Fibroblast of pulmonary artery (primary cell): ENCODE measurements at regions not wholly inside any gene's neighbourhood (a gene's known extent, or its start where the extent isn't known, plus 50 kb on each side); places are given as distances from the start of the nearest gene placed in this dataset.

Experiments used
- DNase-seq: peaks from one replicate; pipeline ENCODE4 v3.0.0-alpha.2; 2010; ENCODE audit warnings: low read depth
- H3K4me3 ChIP-seq: replicated peaks from 2 replicates; pipeline ENCODE4 v1.5.1; 2011; ENCODE audit warnings: low read depth, mild to moderate bottlenecking, control low read depth, low read length, moderate library complexity
- TF ChIP-seq, protein P1 (sequence below): IDR thresholded peaks from 2 replicates; pipeline ENCODE4 v1.5.1; 2011; ENCODE audit warnings: mild to moderate bottlenecking, control low read depth, low read length, inconsistent platforms; ENCODE audit errors: missing control alignments

DNA sequence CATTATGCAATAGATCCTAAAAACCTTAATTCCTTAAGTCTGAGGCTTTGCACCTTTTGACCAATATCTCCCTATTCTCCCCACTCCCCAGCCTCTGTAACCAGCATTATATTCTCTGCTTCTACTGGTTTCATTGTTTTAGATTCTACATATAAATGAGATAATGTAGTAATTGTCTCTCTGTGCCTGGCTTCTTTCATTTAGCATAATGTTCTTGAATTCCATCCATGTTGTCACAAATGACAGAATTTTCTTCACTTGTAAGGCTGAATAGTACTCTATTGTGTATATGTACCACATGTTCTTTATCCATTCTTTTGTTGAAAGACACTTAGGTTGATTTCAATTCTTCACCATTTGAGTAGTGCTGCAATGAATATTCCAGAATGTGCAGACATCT lies 66.0 kb downstream of the MAGEC1 start:
- no peak overlapping the region for H3K4me3 ChIP-seq
- TF ChIP-seq, protein P1, sequence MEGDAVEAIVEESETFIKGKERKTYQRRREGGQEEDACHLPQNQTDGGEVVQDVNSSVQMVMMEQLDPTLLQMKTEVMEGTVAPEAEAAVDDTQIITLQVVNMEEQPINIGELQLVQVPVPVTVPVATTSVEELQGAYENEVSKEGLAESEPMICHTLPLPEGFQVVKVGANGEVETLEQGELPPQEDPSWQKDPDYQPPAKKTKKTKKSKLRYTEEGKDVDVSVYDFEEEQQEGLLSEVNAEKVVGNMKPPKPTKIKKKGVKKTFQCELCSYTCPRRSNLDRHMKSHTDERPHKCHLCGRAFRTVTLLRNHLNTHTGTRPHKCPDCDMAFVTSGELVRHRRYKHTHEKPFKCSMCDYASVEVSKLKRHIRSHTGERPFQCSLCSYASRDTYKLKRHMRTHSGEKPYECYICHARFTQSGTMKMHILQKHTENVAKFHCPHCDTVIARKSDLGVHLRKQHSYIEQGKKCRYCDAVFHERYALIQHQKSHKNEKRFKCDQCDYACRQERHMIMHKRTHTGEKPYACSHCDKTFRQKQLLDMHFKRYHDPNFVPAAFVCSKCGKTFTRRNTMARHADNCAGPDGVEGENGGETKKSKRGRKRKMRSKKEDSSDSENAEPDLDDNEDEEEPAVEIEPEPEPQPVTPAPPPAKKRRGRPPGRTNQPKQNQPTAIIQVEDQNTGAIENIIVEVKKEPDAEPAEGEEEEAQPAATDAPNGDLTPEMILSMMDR = no peak
- DNase-seq = no peak

DNA sequence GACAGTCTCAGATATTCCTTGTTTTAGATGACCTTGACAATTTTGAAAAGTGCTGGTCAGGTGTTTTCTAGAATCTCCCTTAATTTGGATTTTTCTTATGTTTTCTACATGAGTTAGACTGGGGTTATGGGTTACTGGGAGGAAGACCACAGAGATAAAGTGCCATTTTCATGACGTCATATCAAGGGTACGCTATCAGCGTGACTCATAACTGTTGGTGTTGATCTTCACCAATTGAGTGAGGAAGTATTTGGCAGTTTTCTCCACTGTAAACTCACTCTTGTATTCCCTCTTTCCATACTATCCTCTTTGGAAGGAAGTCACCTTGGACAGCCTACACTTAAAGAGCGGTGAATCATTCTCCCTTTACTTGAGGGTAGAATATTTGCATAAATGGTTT lies 56.9 kb downstream of the MAGEC1 start:
- no peak for DNase-seq
- TF ChIP-seq, protein P1 = no peak

More for the DNA sequence above, 56.9 kb downstream of the MAGEC1 start:
- H3K4me3 ChIP-seq = no peak overlapping the region
